HepG2 (cell line): ENCODE measurements at regions not wholly inside any gene's neighbourhood (a gene's known extent, or its start where the extent isn't known, plus 50 kb on each side); places are given as distances from the start of the nearest gene placed in this dataset.

Source experiments
- ATAC-seq: fragments of 200-7000 bp; cut with Tn5 transposase; 3 replicates; pipeline ENCODE4 v1.9.1; 2020; ENCODE audit warnings: mild to moderate bottlenecking, moderate library complexity
- BruUV-seq: library from RNA; stranded (reverse); fragments of 400-500 nt; replicated peaks from 2 replicates; lab custom pipeline; 2021; lab: Mats Ljungman, UMichigan
- CTCF ChIA-PET: fragments of 300-600 bp; formaldehyde crosslinking; extraction: SDS; loops from one replicate; lab custom pipeline; 2021; ENCODE audit warnings: low total read pairs, inconsistent platforms, low intra/inter-chr PET ratio; lab: Yijun Ruan, JAX
- POLR2A ChIA-PET: fragments of 350-600 bp; sonication (Branson Sonifier 250); formaldehyde crosslinking; loops from one replicate; lab custom pipeline; 2020; ENCODE audit warnings: antibody characterized with exemption, inconsistent platforms; lab: Yijun Ruan, JAX
- DNase-seq: peaks from one replicate; pipeline ENCODE4 v3.0.0-alpha.2; 2015; ENCODE audit warnings: low spot score
- FAIRE-seq: peaks from 3 replicates; lab custom pipeline; 2011; peaks lifted over from hg19 to GRCh38; lab: Jason Lieb, UNC
- H2AFZ ChIP-seq: one replicate; pipeline ENCODE4 v1.6.1; 2011; ENCODE audit warnings: low read length, inconsistent platforms
- H3K27ac ChIP-seq: fragments of 300-600 bp; 3 replicates; pipeline ENCODE4 v1.8.0; 2011; ENCODE audit warnings: mixed run types, mild to moderate bottlenecking, mixed read lengths, low read length, inconsistent platforms; ENCODE audit not compliant: insufficient read depth; ENCODE audit errors: extremely low read length
- H3K27me3 ChIP-seq, 2 experiments: fragments of 200-600 bp in 1 of 2; 2 replicates in 1 of 2; 3 replicates in 1 of 2; pipeline versions ENCODE4 v1.6.0 to v1.8.0; 2011; ENCODE audit warnings: low read length in 2 of 2, mild to moderate bottlenecking in 2 of 2, moderate library complexity in 2 of 2, inconsistent platforms in 1 of 2; ENCODE audit not compliant: insufficient read depth in 2 of 2, control insufficient read depth in 1 of 2
- H3K36me3 ChIP-seq, 2 experiments: fragments of 200-600 bp in 1 of 2; replicated peaks in 1 of 2; 2 replicates in 1 of 2; 3 replicates in 1 of 2; pipeline versions ENCODE4 v1.5.1 to v1.8.0; 2011; ENCODE audit warnings: low read length in 2 of 2, inconsistent platforms in 1 of 2; ENCODE audit not compliant: insufficient read depth in 2 of 2, control insufficient read depth in 1 of 2
- H3K4me1 ChIP-seq: 2 replicates; pipeline ENCODE4 v1.5.1; 2012; ENCODE audit warnings: low read length, inconsistent platforms; ENCODE audit not compliant: insufficient read depth
- H3K4me2 ChIP-seq: 2 replicates; pipeline ENCODE4 v1.6.0; 2011; ENCODE audit warnings: low read depth, low read length, inconsistent platforms
- H3K4me3 ChIP-seq, 3 experiments: fragments of 200-600 bp in 1 of 3; sonication (generic), shearing (Covaris generic) in 1 of 3; replicated peaks in 1 of 3; 2 replicates each; pipeline ENCODE4 v1.5.1; 2011 to 2016; ENCODE audit warnings: low read length in 3 of 3, inconsistent platforms in 2 of 3, low read depth in 2 of 3, mild to moderate bottlenecking in 2 of 3, control low read depth in 1 of 3, mixed read lengths in 1 of 3; ENCODE audit not compliant: insufficient read depth in 1 of 3
- H3K79me2 ChIP-seq: one replicate; pipeline ENCODE4 v1.6.1; 2011; ENCODE audit warnings: low read length, inconsistent platforms; ENCODE audit not compliant: insufficient read depth
- H3K9ac ChIP-seq: 2 replicates; pipeline ENCODE4 v1.6.0; 2011; ENCODE audit warnings: mild to moderate bottlenecking, low read depth, low read length, inconsistent platforms; ENCODE audit not compliant: insufficient read depth
- H3K9me3 ChIP-seq: 2 replicates; pipeline ENCODE4 v1.5.1; 2012; ENCODE audit warnings: mild to moderate bottlenecking, low read length
- H4K20me1 ChIP-seq: 2 replicates; pipeline ENCODE4 v1.6.0; 2011; ENCODE audit warnings: inconsistent platforms, mild to moderate bottlenecking, low read length, moderate library complexity; ENCODE audit not compliant: insufficient read depth
- ADNP ChIP-seq: sonication (generic); formaldehyde crosslinking; IDR thresholded peaks from 2 replicates; pipeline ENCODE4 v1.4.0; 2020; ENCODE audit warnings: missing genetic modification reagents
- ATF5 ChIP-seq: sonication (generic); formaldehyde crosslinking; IDR thresholded peaks from 2 replicates; pipeline ENCODE4 v1.4.0; 2020; ENCODE audit warnings: mild to moderate bottlenecking, low read depth, missing genetic modification reagents
- HMG20A ChIP-seq: IDR thresholded peaks from 2 replicates; pipeline ENCODE4 v1.6.1; 2016; ENCODE audit warnings: borderline replicate concordance
- LBX2 ChIP-seq: sonication (generic); formaldehyde crosslinking; IDR thresholded peaks from 2 replicates; pipeline ENCODE4 v1.5.0; 2020; ENCODE audit warnings: missing genetic modification reagents, mild to moderate bottlenecking, borderline replicate concordance
- MIXL1 ChIP-seq: IDR thresholded peaks from 2 replicates; pipeline ENCODE4 v1.6.1; 2016
- RFXAP ChIP-seq: sonication (generic); formaldehyde crosslinking; IDR thresholded peaks from 2 replicates; pipeline ENCODE4 v1.4.0; 2020; ENCODE audit warnings: missing genetic modification reagents, borderline replicate concordance
- SRSF4 ChIP-seq: fragments of 200-400 bp; formaldehyde crosslinking; IDR thresholded peaks from one replicate; pipeline ENCODE4 v1.6.1; 2018; ENCODE audit warnings: mild to moderate bottlenecking, low read depth, low read length, moderate library complexity; ENCODE audit not compliant: poor library complexity, severe bottlenecking
- ZBTB21 ChIP-seq: sonication (generic); formaldehyde crosslinking; IDR thresholded peaks from 2 replicates; pipeline ENCODE4 v1.4.0; 2020; ENCODE audit warnings: missing genetic modification reagents
- ZFP36 ChIP-seq: fragments of 150-350 bp; IDR thresholded peaks from 2 replicates; pipeline ENCODE4 v1.6.1; 2018; ENCODE audit warnings: borderline replicate concordance, low read length, low read depth; ENCODE audit not compliant: partially characterized antibody
- ZNF362 ChIP-seq: sonication (generic); formaldehyde crosslinking; IDR thresholded peaks from 2 replicates; pipeline ENCODE4 v1.4.0; 2020; ENCODE audit warnings: missing genetic modification reagents, mild to moderate bottlenecking, borderline replicate concordance
- ZNF446 ChIP-seq: sonication (generic); formaldehyde crosslinking; IDR thresholded peaks from 2 replicates; pipeline ENCODE4 v1.5.0; 2020; ENCODE audit warnings: mild to moderate bottlenecking, missing genetic modification reagents
- ZNF609 ChIP-seq: sonication (generic); formaldehyde crosslinking; IDR thresholded peaks from 2 replicates; pipeline ENCODE4 v1.4.0; 2020; ENCODE audit warnings: mild to moderate bottlenecking, missing genetic modification reagents, borderline replicate concordance
- WGBS: methylation state at CpG from one replicate; pipeline ENCODE4 v1.1.6; 2017; ENCODE audit warnings: low lambda C conversion rate; 5-methylcytosine and 5-hydroxymethylcytosine counted together
- in situ Hi-C: cut with HindIII; loops from 2 replicates; pipeline ENCODE4 v1.10.0; 2017; ENCODE audit warnings: low pct_unique_long_range_greater_than_20kb; ENCODE audit not compliant: extremely low pct_ligation_motif_present
- intact Hi-C: fragments of 100-400 bp; cut with micrococcal nuclease; formaldehyde crosslinking; loops from one replicate; pipeline ENCODE4 v1.10.0; 2022; ENCODE audit not compliant: unreplicated experiment

GRCh38 chr9:135334953-135335460 lies 144.6 kb upstream of the PPP1R26 start:
- H3K79me2 ChIP-seq: no peaks in the 10 kb centered on the region
- no peak overlapping the region for H2AFZ ChIP-seq
- ATAC-seq (no peak), FAIRE-seq (no peak), DNase-seq (no peak)
- ChIA-PET POLR2A (no interaction called here), CTCF (no interaction called here)
- intact Hi-C loops (no loop called here), in situ Hi-C loops (no loop called here)
- TF ChIP-seq SRSF4 (no peak), ZBTB21 (no peak), ZNF362 (no peak), ZNF446 (CRISPR knock-in tag) (no peak), RFXAP (no peak)
- WGBS: no CpG with 5 or more reads among the region's 9 CpGs
- no peak overlapping the region for H3K4me3 ChIP-seq
- H3K9ac ChIP-seq: no peak overlapping the region
- no peak overlapping the region for H3K27ac ChIP-seq
- peaks cover 7 to 32% of the 10 kb centered on the region in 2 experiments; a peak in 3 of 5 replicates for H3K27me3 ChIP-seq
- H4K20me1 ChIP-seq: no peaks in the 10 kb centered on the region
- H3K4me2 ChIP-seq: no peak overlapping the region
- no TSS peak for BruUV-seq
- no peaks in the 10 kb centered on the region for H3K36me3 ChIP-seq
- 0 out of 2 replicates have a peak, but pooled peaks cover 10% of the 10 kb centered on the region for H3K9me3 ChIP-seq
- no peaks in the 10 kb centered on the region for H3K4me1 ChIP-seq

GRCh38 chr9:135335691-135336181 lies 143.8 kb upstream of the PPP1R26 start:
- H3K4me3 ChIP-seq: no peak overlapping the region
- peaks cover 8 to 33% of the 10 kb centered on the region in 2 experiments; a peak in 3 of 5 replicates for H3K27me3 ChIP-seq
- H3K4me1 ChIP-seq: no peaks in the 10 kb centered on the region
- DNase-seq (no peak), ATAC-seq (no peak), FAIRE-seq (no peak)
- WGBS: 13% methylated on average over 6 of the region's 14 CpGs
- H3K79me2 ChIP-seq: no peaks in the 10 kb centered on the region
- POLR2A ChIA-PET: no interaction called here
- H3K9ac ChIP-seq: no peak overlapping the region
- no peak overlapping the region for H3K27ac ChIP-seq
- no peak overlapping the region for H2AFZ ChIP-seq
- H3K36me3 ChIP-seq: no peaks in the 10 kb centered on the region
- H4K20me1 ChIP-seq: no peaks in the 10 kb centered on the region
- no peak overlapping the region for H3K4me2 ChIP-seq
- H3K9me3 ChIP-seq: 0 out of 2 replicates have a peak, but pooled peaks cover 10% of the 10 kb centered on the region
- BruUV-seq: no TSS peak
- CTCF ChIA-PET: no interaction called here
- in situ Hi-C loops (no loop called here), intact Hi-C loops (no loop called here)
- TF ChIP-seq MIXL1 (CRISPR knock-in tag) (no peak), HMG20A (CRISPR knock-in tag) (no peak), ADNP (CRISPR knock-in tag) (no peak), ZNF609 (CRISPR knock-in tag) (no peak), ATF5 (CRISPR knock-in tag) (no peak), LBX2 (CRISPR knock-in tag) (no peak), ZFP36 (no peak)
